H9 (cell line): ENCODE measurements at regions not wholly inside any gene's neighbourhood (a gene's known extent, or its start where the extent isn't known, plus 50 kb on each side); places are given as distances from the start of the nearest gene placed in this dataset.

Experiments
- DNase-seq: peaks from one replicate; pipeline ENCODE4 v3.0.0-alpha.2; 2017
- H2AFZ ChIP-seq: one replicate; pipeline ENCODE4 v1.6.1; 2013; ENCODE audit warnings: mild to moderate bottlenecking, low read length, control low read depth, moderate library complexity
- H2AK5ac ChIP-seq: 2 replicates; pipeline ENCODE4 v1.6.1; 2013; ENCODE audit warnings: low read length, control low read depth, mixed read lengths; ENCODE audit not compliant: insufficient read length
- H2BK120ac ChIP-seq: one replicate; pipeline ENCODE4 v1.6.1; 2013; ENCODE audit warnings: low read depth, mild to moderate bottlenecking, low read length, control low read depth, inconsistent platforms; ENCODE audit not compliant: poor library complexity, severe bottlenecking
- H2BK12ac ChIP-seq: 2 replicates; pipeline ENCODE4 v1.6.1; 2013; ENCODE audit warnings: low read length, control low read depth, mixed read lengths, low read depth; ENCODE audit not compliant: insufficient read length
- H2BK15ac ChIP-seq: 2 replicates; pipeline ENCODE4 v1.6.1; 2013; ENCODE audit warnings: low read depth, low read length, control low read depth
- H2BK20ac ChIP-seq: one replicate; pipeline ENCODE4 v1.6.1; 2013; ENCODE audit warnings: low read depth, mild to moderate bottlenecking, low read length, control low read depth, inconsistent platforms; ENCODE audit not compliant: poor library complexity, severe bottlenecking
- H2BK5ac ChIP-seq: 2 replicates; pipeline ENCODE4 v1.6.1; 2013; ENCODE audit warnings: low read length, control low read depth, mixed read lengths; ENCODE audit not compliant: insufficient read length
- H3K14ac ChIP-seq: 2 replicates; pipeline ENCODE4 v1.6.1; 2013; ENCODE audit warnings: low read length, control low read depth; ENCODE audit not compliant: insufficient read depth
- H3K18ac ChIP-seq: 2 replicates; pipeline ENCODE4 v1.6.1; 2013; ENCODE audit warnings: low read depth, mild to moderate bottlenecking, mixed read lengths, low read length, control low read depth; ENCODE audit not compliant: insufficient read length
- H3K23ac ChIP-seq: 2 replicates; pipeline ENCODE4 v1.6.1; 2013; ENCODE audit warnings: low read length, control low read depth, mixed read lengths, low read depth; ENCODE audit not compliant: insufficient read length
- H3K23me2 ChIP-seq: 2 replicates; pipeline ENCODE4 v1.6.1; 2013; ENCODE audit warnings: low read depth, mild to moderate bottlenecking, mixed read lengths, low read length, control low read depth; ENCODE audit not compliant: insufficient read length, poor library complexity, severe bottlenecking
- H3K27ac ChIP-seq: 2 replicates; pipeline ENCODE4 v1.5.1; 2013; ENCODE audit warnings: low read length, control low read depth, mixed read lengths, low read depth; ENCODE audit not compliant: insufficient read length
- H3K27me3 ChIP-seq: 2 replicates; pipeline ENCODE4 v1.6.1; 2013; ENCODE audit warnings: low read length, control low read depth, inconsistent platforms; ENCODE audit not compliant: insufficient read depth
- H3K4ac ChIP-seq: 2 replicates; pipeline ENCODE4 v1.6.1; 2013; ENCODE audit warnings: low read depth, mild to moderate bottlenecking, control low read depth, inconsistent platforms, low read length, moderate library complexity
- H3K4me1 ChIP-seq: 2 replicates; pipeline ENCODE4 v1.6.1; 2013; ENCODE audit warnings: low read length, control low read depth, inconsistent platforms; ENCODE audit not compliant: insufficient read depth
- H3K4me2 ChIP-seq: 2 replicates; pipeline ENCODE4 v1.6.1; 2013; ENCODE audit warnings: low read length, control low read depth, mixed read lengths; ENCODE audit not compliant: insufficient read length, insufficient read depth
- H3K56ac ChIP-seq: 2 replicates; pipeline ENCODE4 v1.6.1; 2013; ENCODE audit warnings: low read depth, mild to moderate bottlenecking, mixed read lengths, low read length, control low read depth; ENCODE audit not compliant: insufficient read length
- H3K79me1 ChIP-seq: 2 replicates; pipeline ENCODE4 v1.6.1; 2013; ENCODE audit warnings: low read depth, mild to moderate bottlenecking, moderate library complexity, low read length, control low read depth, inconsistent platforms; ENCODE audit not compliant: insufficient read depth, poor library complexity, severe bottlenecking
- H3K79me2 ChIP-seq: 2 replicates; pipeline ENCODE4 v1.6.1; 2013; ENCODE audit warnings: low read length, control low read depth, inconsistent platforms; ENCODE audit not compliant: insufficient read depth
- H3K9ac ChIP-seq: 2 replicates; pipeline ENCODE4 v1.6.1; 2013; ENCODE audit warnings: low read length, control low read depth, mixed read lengths; ENCODE audit not compliant: insufficient read length; ENCODE audit errors: extremely low read depth
- H3K9me3 ChIP-seq: one replicate; pipeline ENCODE4 v1.6.1; 2013; ENCODE audit warnings: low read depth, low read length, inconsistent platforms; ENCODE audit not compliant: control insufficient read depth
- H3T11ph ChIP-seq: one replicate; pipeline ENCODE4 v1.6.1; 2013; ENCODE audit warnings: mild to moderate bottlenecking, low read length, control low read depth, inconsistent platforms
- H4K20me1 ChIP-seq: one replicate; pipeline ENCODE4 v1.6.1; 2013; ENCODE audit not compliant: control insufficient read depth, insufficient read length, insufficient read depth
- H4K5ac ChIP-seq: 2 replicates; pipeline ENCODE4 v1.6.1; 2013; ENCODE audit warnings: low read depth, mild to moderate bottlenecking, mixed read lengths, low read length, control low read depth; ENCODE audit not compliant: insufficient read length
- H4K8ac ChIP-seq: replicated peaks from 2 replicates; pipeline ENCODE4 v1.6.1; 2013; ENCODE audit warnings: low read length, control low read depth, mixed read lengths, low read depth; ENCODE audit not compliant: insufficient read length
- H4K91ac ChIP-seq: 2 replicates; pipeline ENCODE4 v1.6.1; 2013; ENCODE audit warnings: low read depth, mild to moderate bottlenecking, moderate library complexity, mixed read lengths, low read length, control low read depth; ENCODE audit not compliant: insufficient read length
- H3K27ac Mint-ChIP-seq, 3 experiments: 2 replicates in 2 of 3; 3 replicates in 1 of 3; pipeline ENCODE4 v1.8.0; 2020 to 2021; ENCODE audit warnings: mixed read lengths in 3 of 3, mild to moderate bottlenecking in 1 of 3, moderate library complexity in 1 of 3
- H3K27me3 Mint-ChIP-seq: 2 replicates; pipeline ENCODE4 v1.8.0; 2021; ENCODE audit warnings: low read depth, mild to moderate bottlenecking, moderate library complexity, mixed read lengths
- H3K36me3 Mint-ChIP-seq, 3 experiments: 2 replicates in 2 of 3; 3 replicates in 1 of 3; pipeline ENCODE4 v1.8.0; 2020 to 2021; ENCODE audit warnings: low read depth in 3 of 3, mixed read lengths in 3 of 3; ENCODE audit not compliant: insufficient read depth in 1 of 3
- H3K4me1 Mint-ChIP-seq, 2 experiments: 2 replicates each; pipeline ENCODE4 v1.8.0; 2020; ENCODE audit warnings: mixed read lengths in 2 of 2
- H3K4me3 Mint-ChIP-seq, 2 experiments: 2 replicates in 1 of 2; 3 replicates in 1 of 2; pipeline ENCODE4 v1.8.0; 2020 to 2021; ENCODE audit warnings: mild to moderate bottlenecking in 2 of 2, mixed read lengths in 2 of 2, moderate library complexity in 1 of 2
- H3K9me3 Mint-ChIP-seq, 2 experiments: 2 replicates in 1 of 2; 3 replicates in 1 of 2; pipeline ENCODE4 v1.8.0; 2020; ENCODE audit warnings: mild to moderate bottlenecking in 2 of 2, mixed read lengths in 2 of 2, moderate library complexity in 1 of 2
- CTCF ChIP-seq: fragments of 200-600 bp; sonication (generic); conservative IDR thresholded peaks from 3 replicates; pipeline ENCODE4 v1.8.0; 2021; ENCODE audit warnings: antibody characterized with exemption, mild to moderate bottlenecking
- WGBS: extraction: QIAGEN DNeasy Blood & Tissue Kit; methylation state at CpG from one replicate; pipeline ENCODE4 v1.1.7; 2013; ENCODE audit warnings: missing lambda C conversion rate, low lambda C conversion rate, mixed read lengths; ENCODE audit not compliant: insufficient read length; ENCODE audit errors: extremely low coverage; 5-methylcytosine and 5-hydroxymethylcytosine counted together

- no peaks in the 10 kb centered on the region for H3K9me3 ChIP-seq
- no peak overlapping the region for H4K91ac ChIP-seq
- peaks cover 0 to 2% of the 10 kb centered on the region in 2 experiments; a peak in 3 of 5 replicates for H3K9me3 Mint-ChIP-seq
- no peaks in the 10 kb centered on the region for H3K79me2 ChIP-seq
- no peaks in the 10 kb centered on the region for H3K27me3 ChIP-seq
- no peak overlapping the region for H3K4ac ChIP-seq
- H3K4me1 Mint-ChIP-seq, result no peaks in the 10 kb centered on the region
- no peak overlapping the region for H2BK5ac ChIP-seq
- H3K27me3 Mint-ChIP-seq, result peaks cover 5% of the 10 kb centered on the region
- H3K27ac ChIP-seq, result no peak overlapping the region
- no peak overlapping the region for H2BK20ac ChIP-seq
- H2BK12ac ChIP-seq, result no peak overlapping the region
- H2BK120ac ChIP-seq, result no peak overlapping the region
- no peak overlapping the region for H3K14ac ChIP-seq
- no peak for DNase-seq
- no peaks in the 10 kb centered on the region for H3K79me1 ChIP-seq
- H3K23me2 ChIP-seq, result no peaks in the 10 kb centered on the region
- H2BK15ac ChIP-seq, result no peak overlapping the region
- H3K56ac ChIP-seq, result no peak overlapping the region
- H3K4me1 ChIP-seq, result no peaks in the 10 kb centered on the region
- no peaks in the 10 kb centered on the region for H4K20me1 ChIP-seq
- no peak overlapping the region for H4K8ac ChIP-seq
- H2AFZ ChIP-seq, result no peak overlapping the region
- H3K27ac Mint-ChIP-seq, result no peak overlapping the region
- H3K4me3 Mint-ChIP-seq, result no peak overlapping the region
- WGBS, result no CpG with 5 or more reads among the region's 1 CpG
- H3K18ac ChIP-seq, result no peak overlapping the region
- TF ChIP-seq CTCF, result no peak
- no peak overlapping the region for H3K4me2 ChIP-seq
- H2AK5ac ChIP-seq, result no peak overlapping the region
- no peaks in the 10 kb centered on the region; a peak in 1 of 7 replicates for H3K36me3 Mint-ChIP-seq
- H3K23ac ChIP-seq, result no peak overlapping the region
- no peak overlapping the region for H3K9ac ChIP-seq
- no peak overlapping the region for H4K5ac ChIP-seq
- no peak overlapping the region for H3T11ph ChIP-seq
Measured at GRCh38 chr6:74782346-74782745, 423.5 kb downstream of the COL12A1 start.
